SU-DHL-6 (cell line): ENCODE measurements at regions not wholly inside any gene's neighbourhood (a gene's known extent, or its start where the extent isn't known, plus 50 kb on each side); places are given as distances from the start of the nearest gene placed in this dataset.

ENCODE experiments used
- H2AFZ ChIP-seq: fragments of 200-600 bp; sonication (generic); 2 replicates; pipeline ENCODE4 v1.6.1; 2014; ENCODE audit warnings: low read depth, mild to moderate bottlenecking, moderate library complexity, mixed read lengths, antibody characterized with exemption, low read length; ENCODE audit not compliant: severe bottlenecking
- H3F3A ChIP-seq: fragments of 200-600 bp; shearing (Covaris generic); 2 replicates; pipeline ENCODE4 v1.6.0; 2016; ENCODE audit warnings: antibody characterized with exemption, mild to moderate bottlenecking; ENCODE audit not compliant: insufficient read depth
- H3K27ac ChIP-seq: fragments of 200-600 bp; sonication (generic); 2 replicates; pipeline ENCODE4 v1.5.1; 2016; ENCODE audit warnings: low read depth, mild to moderate bottlenecking, low read length, moderate library complexity, mixed read lengths
- H3K27me3 ChIP-seq: fragments of 200-600 bp; sonication (generic), shearing (Covaris generic); 2 replicates; pipeline ENCODE4 v1.6.0; 2014; ENCODE audit warnings: mild to moderate bottlenecking, low read length
- H3K36me3 ChIP-seq: fragments of 200-600 bp; sonication (generic); 2 replicates; pipeline ENCODE4 v1.6.1; 2014; ENCODE audit warnings: mild to moderate bottlenecking, low read length, mixed read lengths
- H3K4me2 ChIP-seq: fragments of 300-600, 200-600 bp; shearing (Covaris generic), sonication (generic); 2 replicates; pipeline ENCODE4 v1.6.0; 2014; ENCODE audit warnings: low read length, low read depth, mild to moderate bottlenecking; ENCODE audit not compliant: poor library complexity, severe bottlenecking
- H3K4me3 ChIP-seq: fragments of 200-600 bp; sonication (generic); 2 replicates; pipeline ENCODE4 v1.5.1; 2014; ENCODE audit warnings: antibody characterized with exemption, low read length, mild to moderate bottlenecking, mixed read lengths; ENCODE audit not compliant: insufficient read depth, poor library complexity, severe bottlenecking
- H3K79me2 ChIP-seq: fragments of 200-600 bp; sonication (generic); 2 replicates; pipeline ENCODE4 v1.6.1; 2014; ENCODE audit warnings: mild to moderate bottlenecking, low read length, moderate library complexity; ENCODE audit not compliant: insufficient read depth
- H3K9ac ChIP-seq: fragments of 200-600 bp; sonication (generic); 2 replicates; pipeline ENCODE4 v1.7.0; 2014; ENCODE audit warnings: mild to moderate bottlenecking, low read length
- H3K9me2 ChIP-seq: fragments of 200-600 bp; sonication (generic); replicated peaks from 2 replicates; pipeline ENCODE4 v1.6.1; 2014; ENCODE audit warnings: low read length; ENCODE audit not compliant: insufficient read depth
- H3K9me3 ChIP-seq: fragments of 200-600 bp; sonication (generic); 2 replicates; pipeline ENCODE4 v1.6.1; 2014; ENCODE audit warnings: low read length, mixed read lengths; ENCODE audit not compliant: insufficient read depth
- H4K20me1 ChIP-seq: fragments of 200-600 bp; sonication (generic); 2 replicates; pipeline ENCODE4 v1.6.1; 2014; ENCODE audit warnings: low read depth, mild to moderate bottlenecking, antibody characterized with exemption, low read length, moderate library complexity, mixed read lengths
- EZH2phosphoT487 ChIP-seq: fragments of 200-600 bp; sonication (generic), shearing (Covaris generic); conservative IDR thresholded peaks from 2 replicates; pipeline ENCODE4 v1.6.1; 2018; ENCODE audit warnings: mild to moderate bottlenecking, antibody characterized with exemption, low read length, moderate library complexity, mixed read lengths
- TF ChIP-seq, protein P1 (sequence below): fragments of 200-600 bp; sonication (generic); IDR thresholded peaks from one replicate; pipeline ENCODE4 v1.5.1; 2017; ENCODE audit warnings: antibody characterized with exemption, mild to moderate bottlenecking, low read length, moderate library complexity; ENCODE audit not compliant: insufficient read depth, poor library complexity, severe bottlenecking

DNA sequence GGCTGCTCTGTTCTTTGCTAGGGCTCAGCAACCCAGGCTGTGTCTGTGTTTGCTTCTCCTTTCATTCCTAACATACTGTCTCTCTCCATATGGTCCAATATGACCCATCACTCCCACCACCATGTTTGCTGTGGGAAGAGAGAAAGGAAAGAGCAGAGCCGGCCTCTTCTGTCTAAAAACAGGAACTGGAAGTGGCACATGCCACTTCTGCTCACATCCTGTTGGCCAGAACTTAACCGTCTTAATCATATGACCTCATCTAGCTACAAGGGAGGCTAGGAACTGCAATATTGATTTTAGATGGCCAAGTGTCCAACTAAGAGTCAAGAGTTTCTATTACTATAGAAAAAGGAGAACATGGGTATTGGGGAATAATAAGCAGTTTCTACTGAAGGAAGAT lies 212.5 kb upstream of the CHD6 start:
- Histone ChIP-seq H3K27me3 (no peaks in the 10 kb centered on the region), H3K79me2 (no peaks in the 10 kb centered on the region), H3K9ac (no peak overlapping the region), H3K4me2 (no peak overlapping the region), H4K20me1 (no peaks in the 10 kb centered on the region), H3F3A (no peaks in the 10 kb centered on the region), H3K36me3 (no peaks in the 10 kb centered on the region), H3K27ac (no peak overlapping the region), H3K9me2 (no peaks in the 10 kb centered on the region; the same call in 1 of the 2 replicates), H3K4me3 (no peak overlapping the region), H2AFZ (no peak overlapping the region), H3K9me3 (no peaks in the 10 kb centered on the region)
- TF ChIP-seq, protein P1, sequence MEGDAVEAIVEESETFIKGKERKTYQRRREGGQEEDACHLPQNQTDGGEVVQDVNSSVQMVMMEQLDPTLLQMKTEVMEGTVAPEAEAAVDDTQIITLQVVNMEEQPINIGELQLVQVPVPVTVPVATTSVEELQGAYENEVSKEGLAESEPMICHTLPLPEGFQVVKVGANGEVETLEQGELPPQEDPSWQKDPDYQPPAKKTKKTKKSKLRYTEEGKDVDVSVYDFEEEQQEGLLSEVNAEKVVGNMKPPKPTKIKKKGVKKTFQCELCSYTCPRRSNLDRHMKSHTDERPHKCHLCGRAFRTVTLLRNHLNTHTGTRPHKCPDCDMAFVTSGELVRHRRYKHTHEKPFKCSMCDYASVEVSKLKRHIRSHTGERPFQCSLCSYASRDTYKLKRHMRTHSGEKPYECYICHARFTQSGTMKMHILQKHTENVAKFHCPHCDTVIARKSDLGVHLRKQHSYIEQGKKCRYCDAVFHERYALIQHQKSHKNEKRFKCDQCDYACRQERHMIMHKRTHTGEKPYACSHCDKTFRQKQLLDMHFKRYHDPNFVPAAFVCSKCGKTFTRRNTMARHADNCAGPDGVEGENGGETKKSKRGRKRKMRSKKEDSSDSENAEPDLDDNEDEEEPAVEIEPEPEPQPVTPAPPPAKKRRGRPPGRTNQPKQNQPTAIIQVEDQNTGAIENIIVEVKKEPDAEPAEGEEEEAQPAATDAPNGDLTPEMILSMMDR: no peak
- no peak for TF ChIP-seq EZH2phosphoT487

DNA sequence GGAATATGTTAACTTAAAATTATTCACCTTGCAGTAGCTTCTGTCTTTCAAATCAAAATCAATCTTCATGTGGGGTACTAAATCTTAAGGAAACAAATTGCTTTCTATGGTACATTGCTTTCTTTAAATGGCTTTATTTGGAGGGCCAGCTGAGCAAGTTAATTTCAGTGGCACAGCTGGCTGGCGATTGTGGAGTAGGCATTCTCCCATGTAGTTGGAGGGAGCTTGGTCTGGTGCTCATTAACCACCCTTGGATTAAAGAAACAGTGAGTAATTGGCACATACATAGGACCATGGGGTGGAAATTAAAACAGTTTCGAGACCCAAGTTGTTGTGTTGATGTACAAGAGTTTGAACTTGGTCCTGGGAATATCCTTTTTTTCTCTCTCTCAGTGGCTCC lies 201.3 kb upstream of the CHD6 start:
- no peaks in the 10 kb centered on the region for H3K9me3 ChIP-seq
- H3K9me2 ChIP-seq: no peaks in the 10 kb centered on the region
- TF ChIP-seq, protein P1: no peak
- no peak for TF ChIP-seq EZH2phosphoT487
- H3K36me3 ChIP-seq: no peaks in the 10 kb centered on the region
- no peak overlapping the region for H3K27ac ChIP-seq
- no peak overlapping the region for H2AFZ ChIP-seq
- no peaks in the 10 kb centered on the region for H4K20me1 ChIP-seq
- no peaks in the 10 kb centered on the region for H3K27me3 ChIP-seq
- H3K9ac ChIP-seq: no peak overlapping the region
- H3F3A ChIP-seq: no peaks in the 10 kb centered on the region
- H3K4me3 ChIP-seq: no peak overlapping the region
- no peaks in the 10 kb centered on the region for H3K79me2 ChIP-seq
- no peak overlapping the region for H3K4me2 ChIP-seq

DNA sequence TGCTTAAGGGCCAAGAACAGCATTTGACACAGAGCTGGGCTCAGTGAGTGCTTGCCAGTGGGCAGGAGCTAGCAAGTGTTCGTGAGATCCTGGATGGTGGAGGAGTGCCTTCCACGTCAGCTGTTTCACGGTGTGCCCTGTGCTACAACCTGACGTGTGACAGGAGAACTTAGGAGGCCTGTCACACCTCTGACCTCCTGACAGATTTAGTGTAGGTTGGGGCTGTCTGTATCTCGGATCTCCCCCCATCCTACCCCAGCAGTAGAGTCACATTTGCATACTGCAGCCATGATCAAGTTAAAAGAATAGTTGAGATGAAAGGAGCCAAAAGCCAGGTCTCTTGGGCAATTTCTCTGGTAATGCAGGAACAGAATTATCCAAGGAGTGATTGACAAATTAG lies 200.8 kb upstream of the CHD6 start:
- Histone ChIP-seq H4K20me1 (no peaks in the 10 kb centered on the region), H3K9ac (no peak overlapping the region), H3K27me3 (no peaks in the 10 kb centered on the region), H3K9me2 (no peaks in the 10 kb centered on the region), H3K27ac (no peak overlapping the region), H3K4me2 (no peak overlapping the region), H3K36me3 (no peaks in the 10 kb centered on the region), H3K9me3 (no peaks in the 10 kb centered on the region), H3K4me3 (no peak overlapping the region), H3F3A (no peaks in the 10 kb centered on the region), H2AFZ (no peak overlapping the region), H3K79me2 (no peaks in the 10 kb centered on the region)
- TF ChIP-seq EZH2phosphoT487: no peak
- TF ChIP-seq, protein P1: no peak

DNA sequence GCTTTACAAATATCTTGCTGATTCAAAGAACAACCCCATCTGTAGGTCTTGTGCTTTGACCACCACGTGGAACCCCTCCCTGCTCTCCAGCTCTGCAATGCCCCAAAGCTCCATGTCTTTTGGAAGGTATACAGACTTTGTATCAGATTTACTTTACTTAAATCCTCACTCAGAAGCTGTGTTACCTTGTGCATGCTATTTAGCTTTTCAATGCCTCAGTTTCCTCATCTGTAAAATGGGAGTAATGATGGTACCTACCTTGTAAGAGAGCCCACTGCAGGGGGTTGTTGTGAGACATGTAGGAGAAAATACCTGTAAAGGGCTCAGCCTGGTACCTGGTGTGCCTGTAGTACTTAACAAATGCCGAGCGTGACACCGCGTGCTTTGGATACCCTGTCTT lies 200.2 kb upstream of the CHD6 start:
- TF ChIP-seq, protein P1: no peak
- no peak for TF ChIP-seq EZH2phosphoT487
- H3K4me2 ChIP-seq: no peak overlapping the region

More for the DNA sequence above, 200.2 kb upstream of the CHD6 start:
- H3K27ac ChIP-seq: no peak overlapping the region
- no peak overlapping the region for H3K9ac ChIP-seq
- H3K4me3 ChIP-seq: no peak overlapping the region
- H3K36me3 ChIP-seq: no peaks in the 10 kb centered on the region
- H2AFZ ChIP-seq: no peak overlapping the region
- no peaks in the 10 kb centered on the region for H3K79me2 ChIP-seq
- no peaks in the 10 kb centered on the region for H3F3A ChIP-seq
- H3K9me2 ChIP-seq: no peaks in the 10 kb centered on the region
- no peaks in the 10 kb centered on the region for H3K9me3 ChIP-seq
- no peaks in the 10 kb centered on the region for H3K27me3 ChIP-seq
- H4K20me1 ChIP-seq: no peaks in the 10 kb centered on the region
